ENCODE measurements at regions not wholly inside any gene's neighbourhood (a gene's known extent, or its start where the extent isn't known, plus 50 kb on each side); places are given as distances from the start of the nearest gene placed in this dataset.
A peak's percentile ranks its signal among the peaks of the same experiment; 100 is the strongest.

GRCh38 chr3:124512881-124513609 lies 217.2 kb upstream of the UMPS start:
- no peak overlapping the region for H3K56ac ChIP-seq (replicated peaks; ENCODE audit: insufficient read length, low read depth, low read length)
- peak overlapping the region; percentile 81 for H2AFZ ChIP-seq (ENCODE audit: low read length)
- 64% methylated on average over 8 of the region's 8 CpGs; no CpG with 5 or more reads in 1 of the 2 experiments for WGBS, 2 experiments (ENCODE audit: extremely low coverage in 1 of 2, insufficient coverage in 1 of 2, insufficient read length in 1 of 2, insufficient replicate concordance in 2 of 2, low coverage in 1 of 2, low lambda C conversion rate in 2 of 2, missing lambda C conversion rate in 1 of 2)
- H2BK15ac ChIP-seq (ENCODE audit: low read length), result no peak overlapping the region
- H4K91ac ChIP-seq (replicated peaks; ENCODE audit: insufficient read length, low read length), result no peak overlapping the region
- H3K9ac ChIP-seq (replicated peaks in 1 of 4; ENCODE audit: extremely low read depth in 1 of 4, low read depth in 3 of 4, low read length in 3 of 4), result no peak overlapping the region; a peak in 1 of 7 replicates
- no peak overlapping the region for H3K23ac ChIP-seq (ENCODE audit: insufficient read length)
- H2BK20ac ChIP-seq (ENCODE audit: low read length), result 0 out of 2 replicates have a peak overlapping the region, but pooled peaks have one; percentile 66
- no peak for FAIRE-seq
- H3K23me2 ChIP-seq (ENCODE audit: low read depth, low read length), result no peaks in the 10 kb centered on the region; the same call in 1 of the 2 replicates
- H3K4me3 ChIP-seq (ENCODE audit: extremely low read depth in 1 of 4, insufficient read depth in 2 of 4, low read depth in 3 of 4, low read length in 4 of 4), result no peak overlapping the region
- no peak overlapping the region for H2BK120ac ChIP-seq (replicated peaks; ENCODE audit: low read depth, low read length)
- H2BK5ac ChIP-seq (ENCODE audit: low read depth, low read length), result peak overlapping the region; percentile 13; the same call in 1 of the 2 replicates
- no peaks in the 10 kb centered on the region for H3K27me3 ChIP-seq (replicated peaks in 1 of 4; ENCODE audit: control insufficient read depth in 3 of 4, extremely low read depth in 1 of 4, insufficient read depth in 3 of 4, low read length in 3 of 4)
- H3K4me2 ChIP-seq (ENCODE audit: insufficient read depth in 1 of 2, low read depth in 2 of 2, low read length in 2 of 2), result peak overlapping the region; percentile 17 to 24; a peak in 1 of 4 replicates
- peak overlapping the region; percentile 72; the same call in 1 of the 2 replicates for H2BK12ac ChIP-seq (ENCODE audit: low read depth, low read length)
- no peak overlapping the region for H4K5ac ChIP-seq (ENCODE audit: insufficient read length, low read depth, low read length)
- ChIA-PET CTCF (ENCODE audit: partially characterized antibody) (interaction anchor here (0.6 to 3.2 kb wide), 10 partner anchors 9 to 48 kb away, joined by 3 to 24 read pairs (median 3); no protein-coding TSS in a partner anchor), POLR2A (ENCODE audit: partially characterized antibody) (no interaction called here)
- peaks cover 3 to 6% (median 4%) of the 10 kb centered on the region in 4 experiments; a peak in 5 of 7 replicates for H3K4me1 ChIP-seq (replicated peaks in 1 of 4; ENCODE audit: control insufficient read depth in 3 of 4, insufficient read depth in 4 of 4, low read length in 3 of 4)
- no peak overlapping the region for H4K8ac ChIP-seq (ENCODE audit: extremely low read depth, insufficient read depth, low read length)
- H3K79me2 ChIP-seq (ENCODE audit: control insufficient read depth in 1 of 2, insufficient read depth in 2 of 2, low read length in 2 of 2), result no peaks in the 10 kb centered on the region
- DNase-seq (ENCODE audit: low read depth in 1 of 2, low spot score in 2 of 2), result no peak
- H3K36me3 ChIP-seq (ENCODE audit: control insufficient read depth in 2 of 4, insufficient read depth in 4 of 4, low read length in 3 of 4), result no peaks in the 10 kb centered on the region
- H3K14ac ChIP-seq (ENCODE audit: insufficient read length), result no peak overlapping the region
- H3K4ac ChIP-seq (replicated peaks; ENCODE audit: insufficient read length, low read depth, low read length), result no peak overlapping the region
- H4K20me1 ChIP-seq (replicated peaks in 1 of 2; ENCODE audit: control insufficient read depth in 1 of 2, insufficient read depth in 2 of 2, low read length in 2 of 2), result no peaks in the 10 kb centered on the region
- H3K79me1 ChIP-seq (ENCODE audit: low read depth, low read length), result no peaks in the 10 kb centered on the region
- no peak overlapping the region for H3K27ac ChIP-seq (ENCODE audit: low read depth, low read length)
- peak; percentile 71; the same call in 1 of the 2 replicates for TF ChIP-seq BACH1 (IDR thresholded peaks at IDR 0.05; ENCODE audit: low read length)
- peak in 2 of 3 experiments; percentile 1 to 17; a peak in 2 of 4 replicates for TF ChIP-seq CTCF (IDR thresholded peaks at IDR 0.05; ENCODE audit: control extremely low read depth in 1 of 3, insufficient read depth in 1 of 3, low read depth in 1 of 3, low read length in 3 of 3)
- TF ChIP-seq MAFK (IDR thresholded peaks at IDR 0.05; ENCODE audit: low read depth, low read length), result peak; percentile 70
- TF ChIP-seq PHF8 (conservative IDR thresholded peaks at IDR 0.05; ENCODE audit: low read depth, low read length), result no peak
- no peak overlapping the region; the same call in 1 of the 2 replicates for H3K18ac ChIP-seq (ENCODE audit: extremely low read depth, low read length)
- H2AK5ac ChIP-seq (ENCODE audit: low read depth, low read length), result no peak overlapping the region
- no peaks in the 10 kb centered on the region for H3K9me3 ChIP-seq (ENCODE audit: insufficient read depth in 2 of 2, low read depth in 1 of 2, low read length in 1 of 2)
